DND-41 (cell line): ENCODE measurements at regions not wholly inside any gene's neighbourhood (a gene's known extent, or its start where the extent isn't known, plus 50 kb on each side); places are given as distances from the start of the nearest gene placed in this dataset.

Experiments used
- EZH2 ChIP-seq: IDR thresholded peaks from 3 replicates; pipeline ENCODE4 v1.6.1; 2012; ENCODE audit warnings: borderline replicate concordance, low read depth, mild to moderate bottlenecking, moderate library complexity, low read length, inconsistent platforms; ENCODE audit not compliant: severe bottlenecking
- TF ChIP-seq, protein P1 (sequence below): IDR thresholded peaks from 2 replicates; pipeline ENCODE4 v1.5.1; 2012; ENCODE audit warnings: borderline replicate concordance, low read length, moderate library complexity, mild to moderate bottlenecking; ENCODE audit not compliant: poor library complexity, severe bottlenecking; ENCODE audit errors: extremely low read depth

DNA sequence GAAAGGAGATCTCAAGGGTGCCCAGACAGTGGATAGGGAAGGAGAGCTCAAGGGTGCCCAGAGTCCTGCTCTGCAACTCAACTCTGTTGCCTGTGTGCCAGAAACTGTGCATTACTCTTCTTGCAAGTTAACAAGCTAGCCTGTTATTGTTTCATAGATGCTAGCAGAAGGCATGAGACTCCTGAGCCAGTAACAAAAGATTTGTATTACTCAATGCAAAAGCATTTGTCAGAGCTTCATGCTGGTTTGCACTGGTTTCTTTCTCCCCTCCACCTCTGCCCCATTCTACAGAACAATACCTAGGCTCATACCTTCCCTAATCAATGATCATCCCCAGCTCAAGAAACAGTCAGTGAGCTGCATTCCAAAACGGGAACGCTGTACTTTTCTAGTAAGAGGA, 124.5 kb upstream of the NEIL3 start:
- TF ChIP-seq, protein P1, sequence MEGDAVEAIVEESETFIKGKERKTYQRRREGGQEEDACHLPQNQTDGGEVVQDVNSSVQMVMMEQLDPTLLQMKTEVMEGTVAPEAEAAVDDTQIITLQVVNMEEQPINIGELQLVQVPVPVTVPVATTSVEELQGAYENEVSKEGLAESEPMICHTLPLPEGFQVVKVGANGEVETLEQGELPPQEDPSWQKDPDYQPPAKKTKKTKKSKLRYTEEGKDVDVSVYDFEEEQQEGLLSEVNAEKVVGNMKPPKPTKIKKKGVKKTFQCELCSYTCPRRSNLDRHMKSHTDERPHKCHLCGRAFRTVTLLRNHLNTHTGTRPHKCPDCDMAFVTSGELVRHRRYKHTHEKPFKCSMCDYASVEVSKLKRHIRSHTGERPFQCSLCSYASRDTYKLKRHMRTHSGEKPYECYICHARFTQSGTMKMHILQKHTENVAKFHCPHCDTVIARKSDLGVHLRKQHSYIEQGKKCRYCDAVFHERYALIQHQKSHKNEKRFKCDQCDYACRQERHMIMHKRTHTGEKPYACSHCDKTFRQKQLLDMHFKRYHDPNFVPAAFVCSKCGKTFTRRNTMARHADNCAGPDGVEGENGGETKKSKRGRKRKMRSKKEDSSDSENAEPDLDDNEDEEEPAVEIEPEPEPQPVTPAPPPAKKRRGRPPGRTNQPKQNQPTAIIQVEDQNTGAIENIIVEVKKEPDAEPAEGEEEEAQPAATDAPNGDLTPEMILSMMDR = no peak
- no peak for TF ChIP-seq EZH2
